ENCODE measurements at regions not wholly inside any gene's neighbourhood (a gene's known extent, or its start where the extent isn't known, plus 50 kb on each side); places are given as distances from the start of the nearest gene placed in this dataset.

- no peak for TF ChIP-seq POLR2A (IDR thresholded peaks at IDR 0.05; ENCODE audit: low read depth, low read length)
- no peak for TF ChIP-seq POLR2AphosphoS5 (IDR thresholded peaks at IDR 0.05; ENCODE audit: low read depth, low read length)
- no peak for TF ChIP-seq TAF1 (IDR thresholded peaks at IDR 0.05; ENCODE audit: low read depth, low read length)
- no peak for TF ChIP-seq PAX5 (IDR thresholded peaks at IDR 0.05; ENCODE audit: insufficient read depth, low read length, severe bottlenecking)
Measured at GRCh38 chr4:140807491-140808252, 51.5 kb upstream of the TBC1D9 start.
